22Rv1 (cell line): ENCODE measurements at regions not wholly inside any gene's neighbourhood (a gene's known extent, or its start where the extent isn't known, plus 50 kb on each side); places are given as distances from the start of the nearest gene placed in this dataset.

Experiments used
- H3K27ac ChIP-seq: fragments of 450-650 bp; 2 replicates; pipeline ENCODE4 v1.5.1; 2017
- ZFX ChIP-seq: fragments of 450-650 bp; IDR thresholded peaks from 2 replicates; pipeline ENCODE4 v1.6.1; 2017; ENCODE audit warnings: antibody characterized with exemption, borderline replicate concordance
- TF ChIP-seq, protein P1 (sequence below): fragments of 450-650 bp; IDR thresholded peaks from 2 replicates; pipeline ENCODE4 v1.5.1; 2017; ENCODE audit warnings: mild to moderate bottlenecking

DNA sequence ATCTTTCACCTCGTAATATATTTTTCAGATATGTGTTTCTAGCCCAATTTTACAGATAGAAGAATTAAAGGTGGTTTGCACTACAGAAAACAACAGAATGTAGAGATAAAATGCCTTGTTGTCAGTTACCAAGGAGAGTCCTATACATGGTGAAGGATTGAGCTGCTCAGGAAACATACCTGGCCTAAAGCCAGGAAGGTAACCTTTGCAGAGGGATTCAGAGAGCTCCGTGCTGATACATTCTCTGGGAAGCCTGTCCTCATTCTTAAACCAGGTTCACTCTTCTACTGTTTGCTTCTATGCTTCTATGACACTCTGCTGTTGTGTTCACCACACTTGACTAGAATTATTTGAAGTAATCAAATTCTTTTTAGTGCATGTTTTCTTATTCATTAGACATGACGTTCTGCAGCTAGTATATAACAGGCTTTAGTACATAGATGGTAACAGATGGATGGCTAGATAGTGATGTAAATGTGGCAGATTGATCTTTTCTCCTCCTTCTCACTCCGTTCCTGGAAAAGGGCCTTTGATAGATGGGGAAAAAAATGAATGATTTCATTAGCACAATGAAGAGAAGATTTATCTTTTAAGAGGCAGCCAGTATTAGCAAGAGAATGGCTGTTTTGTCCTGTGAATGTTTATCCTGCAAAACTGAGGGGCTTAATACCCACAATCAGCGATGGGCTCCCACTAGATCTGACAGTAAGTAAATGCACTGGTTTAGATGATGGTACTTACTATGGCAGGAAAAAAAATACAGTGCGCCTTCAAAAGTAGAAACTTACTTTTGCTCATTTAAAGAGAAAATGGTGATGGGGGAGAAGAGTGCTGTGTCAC is 589.6 kb upstream of the FAM98A start:
- H3K27ac ChIP-seq, result no peak overlapping the region
- TF ChIP-seq, protein P1, sequence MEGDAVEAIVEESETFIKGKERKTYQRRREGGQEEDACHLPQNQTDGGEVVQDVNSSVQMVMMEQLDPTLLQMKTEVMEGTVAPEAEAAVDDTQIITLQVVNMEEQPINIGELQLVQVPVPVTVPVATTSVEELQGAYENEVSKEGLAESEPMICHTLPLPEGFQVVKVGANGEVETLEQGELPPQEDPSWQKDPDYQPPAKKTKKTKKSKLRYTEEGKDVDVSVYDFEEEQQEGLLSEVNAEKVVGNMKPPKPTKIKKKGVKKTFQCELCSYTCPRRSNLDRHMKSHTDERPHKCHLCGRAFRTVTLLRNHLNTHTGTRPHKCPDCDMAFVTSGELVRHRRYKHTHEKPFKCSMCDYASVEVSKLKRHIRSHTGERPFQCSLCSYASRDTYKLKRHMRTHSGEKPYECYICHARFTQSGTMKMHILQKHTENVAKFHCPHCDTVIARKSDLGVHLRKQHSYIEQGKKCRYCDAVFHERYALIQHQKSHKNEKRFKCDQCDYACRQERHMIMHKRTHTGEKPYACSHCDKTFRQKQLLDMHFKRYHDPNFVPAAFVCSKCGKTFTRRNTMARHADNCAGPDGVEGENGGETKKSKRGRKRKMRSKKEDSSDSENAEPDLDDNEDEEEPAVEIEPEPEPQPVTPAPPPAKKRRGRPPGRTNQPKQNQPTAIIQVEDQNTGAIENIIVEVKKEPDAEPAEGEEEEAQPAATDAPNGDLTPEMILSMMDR, result no peak
- no peak for TF ChIP-seq ZFX

DNA sequence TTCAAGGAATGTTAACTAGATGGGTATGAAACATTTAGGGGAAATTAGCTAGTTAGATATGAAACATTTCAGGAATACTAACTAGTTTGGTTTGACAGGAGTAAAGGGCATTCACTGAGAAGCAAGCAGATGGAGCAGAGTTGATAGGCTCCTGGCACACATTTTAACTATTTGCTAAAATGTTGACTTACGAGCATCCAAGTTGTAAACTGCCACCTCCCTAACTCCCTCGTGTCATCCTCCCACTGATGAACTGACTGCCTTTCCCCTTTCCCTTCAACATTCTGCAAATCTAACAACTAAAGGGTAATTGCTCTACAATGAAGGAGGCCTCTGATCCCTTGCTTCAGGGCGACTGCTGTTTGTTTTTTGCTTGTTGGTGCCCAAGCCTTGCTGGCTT is 580.4 kb upstream of the FAM98A start:
- H3K27ac ChIP-seq, result no peak overlapping the region
- TF ChIP-seq, protein P1, result no peak
- no peak for TF ChIP-seq ZFX

DNA sequence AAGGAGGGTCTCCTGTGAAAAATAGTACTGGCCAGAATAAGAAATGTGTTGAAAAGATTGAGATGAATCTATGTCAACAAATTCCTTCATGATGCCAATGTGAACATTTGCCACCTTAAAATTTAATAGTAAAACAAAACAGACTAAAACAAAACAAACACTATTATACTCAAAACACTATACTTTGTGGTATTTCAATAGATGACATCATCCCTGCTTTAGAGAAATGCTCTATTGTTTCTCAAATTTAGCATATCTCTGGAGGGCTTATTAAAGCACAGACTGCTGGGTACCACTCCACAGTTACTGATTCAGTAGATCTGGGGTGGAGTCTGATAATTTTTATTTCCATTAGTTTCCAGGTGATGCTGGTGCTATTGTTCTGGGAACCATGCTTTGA is 579.4 kb upstream of the FAM98A start:
- TF ChIP-seq, protein P1, result no peak
- TF ChIP-seq ZFX, result no peak
- no peak overlapping the region for H3K27ac ChIP-seq

- no peak for TF ChIP-seq ZFX
- TF ChIP-seq, protein P1, result no peak
- H3K27ac ChIP-seq, result no peak overlapping the region
These were observed 577.6 kb upstream of the FAM98A start for GRCh38 chr2:34176693-34177092.

GRCh38 chr2:34174506-34174905 is 575.4 kb upstream of the FAM98A start:
- TF ChIP-seq, protein P1, result no peak
- no peak for TF ChIP-seq ZFX
- no peak overlapping the region for H3K27ac ChIP-seq

- TF ChIP-seq, protein P1, result no peak
- TF ChIP-seq ZFX, result no peak
- no peak overlapping the region for H3K27ac ChIP-seq
These were observed 563.1 kb upstream of the FAM98A start for GRCh38 chr2:34162231-34162630.

DNA sequence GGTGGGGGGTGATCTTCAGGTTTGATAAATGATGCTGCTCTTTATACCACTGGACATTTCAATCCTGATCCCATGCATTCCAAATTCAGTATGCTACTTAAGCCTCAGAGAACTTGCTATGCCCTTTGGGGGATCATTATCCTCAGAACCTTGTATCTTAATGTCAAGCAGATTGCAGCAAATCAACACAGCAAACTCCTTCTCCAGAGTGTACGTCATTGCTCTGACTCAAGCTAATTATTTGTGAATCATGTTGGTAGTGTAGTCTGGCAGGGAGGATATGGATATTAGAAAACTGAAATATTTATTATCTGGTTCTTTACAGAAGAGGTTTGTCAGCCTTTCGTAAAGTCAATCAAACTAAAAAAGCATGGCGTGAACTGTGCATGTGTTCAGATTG is 562.5 kb upstream of the FAM98A start:
- TF ChIP-seq, protein P1, result no peak
- no peak for TF ChIP-seq ZFX
- H3K27ac ChIP-seq, result no peak overlapping the region
